ENCODE measurements at regions not wholly inside any gene's neighbourhood (a gene's known extent, or its start where the extent isn't known, plus 50 kb on each side); places are given as distances from the start of the nearest gene placed in this dataset.
"Not testable (repeated sequence)": the region's sequence is repeated elsewhere in the genome, so short reads cannot be mapped to it uniquely, and the experiment has no call there.

GRCh38 chr14:106642090-106642489 is 1115.7 kb downstream of the TMEM121 start:
- Histone ChIP-seq H3K9ac (ENCODE audit: insufficient read depth, low read depth, low read length) (no peak overlapping the region), H3K4me3 (replicated peaks in 1 of 3; ENCODE audit: insufficient read depth in 1 of 3, low read depth in 2 of 3, low read length in 3 of 3) (no peak overlapping the region), H3K4me1 (ENCODE audit: insufficient read depth, low read length) (peaks cover 1% of the 10 kb centered on the region; the same call in 1 of the 2 replicates), H3K9me3 (ENCODE audit: low read length) (no peaks in the 10 kb centered on the region), H3K36me3 (replicated peaks in 1 of 2; ENCODE audit: control insufficient read depth in 1 of 2, insufficient read depth in 2 of 2, low read length in 2 of 2) (no peaks in the 10 kb centered on the region), H3K4me2 (ENCODE audit: low read depth, low read length) (no peak overlapping the region), H4K20me1 (ENCODE audit: insufficient read depth, low read length) (no peaks in the 10 kb centered on the region), H3K79me2 (ENCODE audit: insufficient read depth, low read length) (no peaks in the 10 kb centered on the region), H3K27me3 (ENCODE audit: control insufficient read depth in 1 of 2, insufficient read depth in 2 of 2, low read length in 2 of 2) (no peaks in the 10 kb centered on the region), H2AFZ (ENCODE audit: low read length) (no peak overlapping the region), H3K27ac (ENCODE audit: extremely low read length, insufficient read depth, low read length) (no peak overlapping the region)
- FAIRE-seq = no peak
- ChIA-PET POLR2A (no interaction called here), CTCF (ENCODE audit: low intra/inter-chr PET ratio, low total read pairs) (no interaction called here)
- no peak for ATAC-seq
- in situ Hi-C loops (cut with HindIII; ENCODE audit: extremely low pct_ligation_motif_present, low pct_unique_long_range_greater_than_20kb) (no loop called here), intact Hi-C loops (cut with micrococcal nuclease; ENCODE audit: unreplicated experiment) (no loop called here)
- DNase-seq (ENCODE audit: low spot score) = no peak
- TF ChIP-seq FOXK2 (IDR thresholded peaks at IDR 0.05) (no peak), ZNF7 (CRISPR knock-in tag; IDR thresholded peaks at IDR 0.05) (no peak), ZNF430 (CRISPR knock-in tag; IDR thresholded peaks at IDR 0.05) (0 out of 2 replicates have a peak, but pooled peaks have one; percentile 31), ZNF780A (CRISPR knock-in tag; IDR thresholded peaks at IDR 0.05) (no peak), DZIP1 (CRISPR knock-in tag; IDR thresholded peaks at IDR 0.05) (no peak), GZF1 (CRISPR knock-in tag; IDR thresholded peaks at IDR 0.05) (no peak), ZNF331 (CRISPR knock-in tag; IDR thresholded peaks at IDR 0.05) (no peak)
- TF ChIP-seq, protein P1, sequence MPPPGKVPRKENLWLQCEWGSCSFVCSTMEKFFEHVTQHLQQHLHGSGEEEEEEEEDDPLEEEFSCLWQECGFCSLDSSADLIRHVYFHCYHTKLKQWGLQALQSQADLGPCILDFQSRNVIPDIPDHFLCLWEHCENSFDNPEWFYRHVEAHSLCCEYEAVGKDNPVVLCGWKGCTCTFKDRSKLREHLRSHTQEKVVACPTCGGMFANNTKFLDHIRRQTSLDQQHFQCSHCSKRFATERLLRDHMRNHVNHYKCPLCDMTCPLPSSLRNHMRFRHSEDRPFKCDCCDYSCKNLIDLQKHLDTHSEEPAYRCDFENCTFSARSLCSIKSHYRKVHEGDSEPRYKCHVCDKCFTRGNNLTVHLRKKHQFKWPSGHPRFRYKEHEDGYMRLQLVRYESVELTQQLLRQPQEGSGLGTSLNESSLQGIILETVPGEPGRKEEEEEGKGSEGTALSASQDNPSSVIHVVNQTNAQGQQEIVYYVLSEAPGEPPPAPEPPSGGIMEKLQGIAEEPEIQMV (CRISPR knock-in tag; IDR thresholded peaks at IDR 0.05; ENCODE audit: low read depth) = no peak
- WGBS (ENCODE audit: low lambda C conversion rate) = 0% methylated on average over 7 of the region's 7 CpGs
- BruUV-seq (replicated peaks) = no TSS peak

DNA sequence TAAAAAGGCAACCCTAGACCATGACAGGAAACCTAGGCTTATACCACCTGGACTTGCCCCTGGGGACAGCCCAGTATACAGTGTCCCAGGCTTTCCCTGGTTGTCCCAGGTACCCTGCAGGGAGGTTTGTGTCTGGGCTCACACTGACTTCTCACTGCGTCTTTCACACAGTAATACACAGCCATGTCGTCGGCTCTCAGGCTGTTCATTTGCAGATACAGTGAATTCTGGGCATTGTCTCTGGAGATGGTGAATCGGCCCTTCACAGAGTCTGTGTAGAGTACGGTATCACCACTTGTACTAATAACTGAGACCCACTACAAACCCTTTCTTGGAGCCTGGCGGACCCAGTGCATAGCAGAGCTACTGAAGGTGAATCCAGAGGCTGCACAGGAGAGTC is 1116.6 kb downstream of the TMEM121 start:
- H3K4me3 ChIP-seq (replicated peaks in 1 of 3; ENCODE audit: insufficient read depth in 1 of 3, low read depth in 2 of 3, low read length in 3 of 3); H4K20me1 ChIP-seq (ENCODE audit: insufficient read depth, low read length); ATAC-seq; POLR2A ChIA-PET; H3K9me3 ChIP-seq (ENCODE audit: low read length); H3K27ac ChIP-seq (ENCODE audit: extremely low read length, insufficient read depth, low read length); H3K4me2 ChIP-seq (ENCODE audit: low read depth, low read length); BruUV-seq (replicated peaks); CTCF ChIA-PET (ENCODE audit: low intra/inter-chr PET ratio, low total read pairs); DNase-seq (ENCODE audit: low spot score); H3K9ac ChIP-seq (ENCODE audit: insufficient read depth, low read depth, low read length); H3K27me3 ChIP-seq (ENCODE audit: control insufficient read depth in 1 of 2, insufficient read depth in 2 of 2, low read length in 2 of 2); in situ Hi-C loops (cut with HindIII; ENCODE audit: extremely low pct_ligation_motif_present, low pct_unique_long_range_greater_than_20kb); H3K36me3 ChIP-seq (replicated peaks in 1 of 2; ENCODE audit: control insufficient read depth in 1 of 2, insufficient read depth in 2 of 2, low read length in 2 of 2); H3K79me2 ChIP-seq (ENCODE audit: insufficient read depth, low read length); H3K4me1 ChIP-seq (ENCODE audit: insufficient read depth, low read length); FAIRE-seq; intact Hi-C loops (cut with micrococcal nuclease; ENCODE audit: unreplicated experiment); H2AFZ ChIP-seq (ENCODE audit: low read length): not testable (repeated sequence)
- no CpG with 5 or more reads among the region's 6 CpGs for WGBS (ENCODE audit: low lambda C conversion rate)

- H3K4me1 ChIP-seq (ENCODE audit: insufficient read depth, low read length); H3K27me3 ChIP-seq (ENCODE audit: control insufficient read depth in 1 of 2, insufficient read depth in 2 of 2, low read length in 2 of 2); H3K27ac ChIP-seq (ENCODE audit: extremely low read length, insufficient read depth, low read length); H4K20me1 ChIP-seq (ENCODE audit: insufficient read depth, low read length); H3K79me2 ChIP-seq (ENCODE audit: insufficient read depth, low read length); H3K9me3 ChIP-seq (ENCODE audit: low read length); H3K4me2 ChIP-seq (ENCODE audit: low read depth, low read length); ATAC-seq; H3K9ac ChIP-seq (ENCODE audit: insufficient read depth, low read depth, low read length); CTCF ChIA-PET (ENCODE audit: low intra/inter-chr PET ratio, low total read pairs); in situ Hi-C loops (cut with HindIII; ENCODE audit: extremely low pct_ligation_motif_present, low pct_unique_long_range_greater_than_20kb); H3K36me3 ChIP-seq (replicated peaks in 1 of 2; ENCODE audit: control insufficient read depth in 1 of 2, insufficient read depth in 2 of 2, low read length in 2 of 2); H3K4me3 ChIP-seq (replicated peaks in 1 of 3; ENCODE audit: insufficient read depth in 1 of 3, low read depth in 2 of 3, low read length in 3 of 3); POLR2A ChIA-PET; H2AFZ ChIP-seq (ENCODE audit: low read length); BruUV-seq (replicated peaks); DNase-seq (ENCODE audit: low spot score); FAIRE-seq; intact Hi-C loops (cut with micrococcal nuclease; ENCODE audit: unreplicated experiment): not testable (repeated sequence)
- WGBS (ENCODE audit: low lambda C conversion rate) = 0% methylated on average over 2 of the region's 2 CpGs
Measured at GRCh38 chr14:106648874-106649273, 1122.5 kb downstream of the TMEM121 start.

Data from HepG2 (cell line).